GM23338 (cell line): ENCODE measurements at regions not wholly inside any gene's neighbourhood (a gene's known extent, or its start where the extent isn't known, plus 50 kb on each side); places are given as distances from the start of the nearest gene placed in this dataset.

ENCODE experiments used
- CREB1 ChIP-seq: fragments of 250-450 bp; sonication (Bioruptor Pico); IDR thresholded peaks from 2 replicates; pipeline ENCODE4 v1.5.0; 2020; ENCODE audit warnings: low read depth, mild to moderate bottlenecking, moderate library complexity
- CTCF ChIP-seq, 2 experiments: fragments of 200-600 bp in 1 of 2; sonication (generic) in 1 of 2; conservative IDR thresholded peaks; 2 replicates each; pipeline versions ENCODE4 v1.5.1 to v1.6.1; 2016 to 2017; ENCODE audit warnings: antibody characterized with exemption in 2 of 2, low read depth in 2 of 2, mild to moderate bottlenecking in 2 of 2, moderate library complexity in 1 of 2
- EZH2 ChIP-seq: fragments of 200-600 bp; sonication (generic); IDR thresholded peaks from one replicate; pipeline ENCODE4 v1.8.0; 2017; ENCODE audit warnings: antibody characterized with exemption, mild to moderate bottlenecking, low read depth; ENCODE audit not compliant: unreplicated experiment
- EZH2phosphoT487 ChIP-seq: fragments of 200-600 bp; sonication (generic); IDR thresholded peaks from one replicate; pipeline ENCODE4 v1.8.1; 2018; ENCODE audit warnings: antibody characterized with exemption; ENCODE audit not compliant: unreplicated experiment
- POLR2AphosphoS5 ChIP-seq: IDR thresholded peaks from 2 replicates; pipeline ENCODE4 v1.6.1; 2016; ENCODE audit warnings: antibody characterized with exemption, low read depth
- REST ChIP-seq: IDR thresholded peaks from one replicate; pipeline ENCODE4 v1.6.1; 2018; ENCODE audit warnings: antibody characterized with exemption; ENCODE audit not compliant: unreplicated experiment
- ZNF114 ChIP-seq: fragments of 250-450 bp; sonication (Bioruptor Pico); IDR thresholded peaks from 2 replicates; pipeline ENCODE4 v1.5.0; 2020; ENCODE audit warnings: mild to moderate bottlenecking, moderate library complexity
- ZNF331 ChIP-seq: fragments of 250-450 bp; sonication (Bioruptor Pico); IDR thresholded peaks from 2 replicates; pipeline ENCODE4 v1.5.0; 2020; ENCODE audit warnings: low read depth, mild to moderate bottlenecking, moderate library complexity

GRCh38 chr4:33065749-33066148, 2345.6 kb downstream of the PCDH7 start:
- no peak for TF ChIP-seq CTCF (conservative IDR thresholded peaks at IDR 0.05; ENCODE audit: low read depth in 2 of 2)
- TF ChIP-seq REST, result no peak
- TF ChIP-seq CREB1 (CRISPR knock-in tag), result no peak
- TF ChIP-seq EZH2, result no peak
- no peak for TF ChIP-seq ZNF114 (CRISPR knock-in tag)
- no peak for TF ChIP-seq EZH2phosphoT487
- no peak for TF ChIP-seq POLR2AphosphoS5
- no peak for TF ChIP-seq ZNF331 (CRISPR knock-in tag)
